ENCODE measurements at regions not wholly inside any gene's neighbourhood (a gene's known extent, or its start where the extent isn't known, plus 50 kb on each side); places are given as distances from the start of the nearest gene placed in this dataset.

DNA sequence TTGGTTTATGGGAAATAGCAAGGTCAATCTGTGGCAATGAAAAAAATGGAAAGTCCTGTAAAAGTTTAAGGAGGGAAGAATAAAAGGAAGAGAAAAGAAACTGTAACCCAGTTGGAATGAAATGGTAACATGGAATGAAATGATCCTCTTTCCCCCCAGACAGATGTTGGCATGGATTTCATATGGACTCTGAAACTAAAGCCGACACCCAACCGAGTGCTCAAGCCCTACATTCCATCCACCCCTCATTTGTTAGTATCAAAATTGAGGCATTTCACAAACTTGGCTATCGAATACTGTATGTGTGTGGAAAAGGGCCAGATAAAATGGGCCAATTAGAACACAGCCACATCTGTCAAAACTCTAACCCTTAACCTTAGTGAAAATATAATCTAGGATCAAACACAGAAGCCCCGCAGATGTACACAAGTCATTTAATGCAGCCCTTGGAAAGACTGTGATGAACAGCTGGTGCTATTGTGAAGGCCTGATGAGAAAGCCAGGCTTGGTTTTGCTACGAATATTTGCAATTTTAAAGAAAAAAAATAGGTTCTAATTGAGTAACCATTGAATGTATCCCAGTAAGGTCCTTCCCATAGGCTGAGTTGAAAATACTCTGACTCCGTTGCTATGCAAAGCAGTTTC is 72.6 kb upstream of the RGL1 start:
- Histone ChIP-seq H3K27me3 (ENCODE audit: control insufficient read depth, insufficient read depth, low read length) (no peaks in the 10 kb centered on the region), H3K36me3 (ENCODE audit: control insufficient read depth, insufficient read depth, low read length) (no peaks in the 10 kb centered on the region), H3K4me1 (ENCODE audit: control insufficient read depth, insufficient read depth, low read length) (no peaks in the 10 kb centered on the region), H3K4me3 (ENCODE audit: low read length) (no peak overlapping the region), H3K9me3 (ENCODE audit: control insufficient read depth, insufficient read depth, low read length) (no peaks in the 10 kb centered on the region), H3K27ac (ENCODE audit: low read length) (no peak overlapping the region)
- Mint-ChIP-seq H3K36me3 (no peaks in the 10 kb centered on the region), H3K4me1 (no peaks in the 10 kb centered on the region), H3K4me3 (no peak overlapping the region), H3K27me3 (ENCODE audit: low read depth in 2 of 2) (peaks cover 20 to 42% of the 10 kb centered on the region in 2 donors), H3K27ac (no peak overlapping the region), H3K9me3 (no peaks in the 10 kb centered on the region)
- intact Hi-C loops (cut with micrococcal nuclease): no loop called here
- no peak for DNase-seq
- WGBS (ENCODE audit: insufficient coverage): 86% methylated on average over 3 of the region's 6 CpGs
- no peak for ATAC-seq
- TF ChIP-seq, protein P1, sequence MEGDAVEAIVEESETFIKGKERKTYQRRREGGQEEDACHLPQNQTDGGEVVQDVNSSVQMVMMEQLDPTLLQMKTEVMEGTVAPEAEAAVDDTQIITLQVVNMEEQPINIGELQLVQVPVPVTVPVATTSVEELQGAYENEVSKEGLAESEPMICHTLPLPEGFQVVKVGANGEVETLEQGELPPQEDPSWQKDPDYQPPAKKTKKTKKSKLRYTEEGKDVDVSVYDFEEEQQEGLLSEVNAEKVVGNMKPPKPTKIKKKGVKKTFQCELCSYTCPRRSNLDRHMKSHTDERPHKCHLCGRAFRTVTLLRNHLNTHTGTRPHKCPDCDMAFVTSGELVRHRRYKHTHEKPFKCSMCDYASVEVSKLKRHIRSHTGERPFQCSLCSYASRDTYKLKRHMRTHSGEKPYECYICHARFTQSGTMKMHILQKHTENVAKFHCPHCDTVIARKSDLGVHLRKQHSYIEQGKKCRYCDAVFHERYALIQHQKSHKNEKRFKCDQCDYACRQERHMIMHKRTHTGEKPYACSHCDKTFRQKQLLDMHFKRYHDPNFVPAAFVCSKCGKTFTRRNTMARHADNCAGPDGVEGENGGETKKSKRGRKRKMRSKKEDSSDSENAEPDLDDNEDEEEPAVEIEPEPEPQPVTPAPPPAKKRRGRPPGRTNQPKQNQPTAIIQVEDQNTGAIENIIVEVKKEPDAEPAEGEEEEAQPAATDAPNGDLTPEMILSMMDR (IDR thresholded peaks at IDR 0.05): no peak

DNA sequence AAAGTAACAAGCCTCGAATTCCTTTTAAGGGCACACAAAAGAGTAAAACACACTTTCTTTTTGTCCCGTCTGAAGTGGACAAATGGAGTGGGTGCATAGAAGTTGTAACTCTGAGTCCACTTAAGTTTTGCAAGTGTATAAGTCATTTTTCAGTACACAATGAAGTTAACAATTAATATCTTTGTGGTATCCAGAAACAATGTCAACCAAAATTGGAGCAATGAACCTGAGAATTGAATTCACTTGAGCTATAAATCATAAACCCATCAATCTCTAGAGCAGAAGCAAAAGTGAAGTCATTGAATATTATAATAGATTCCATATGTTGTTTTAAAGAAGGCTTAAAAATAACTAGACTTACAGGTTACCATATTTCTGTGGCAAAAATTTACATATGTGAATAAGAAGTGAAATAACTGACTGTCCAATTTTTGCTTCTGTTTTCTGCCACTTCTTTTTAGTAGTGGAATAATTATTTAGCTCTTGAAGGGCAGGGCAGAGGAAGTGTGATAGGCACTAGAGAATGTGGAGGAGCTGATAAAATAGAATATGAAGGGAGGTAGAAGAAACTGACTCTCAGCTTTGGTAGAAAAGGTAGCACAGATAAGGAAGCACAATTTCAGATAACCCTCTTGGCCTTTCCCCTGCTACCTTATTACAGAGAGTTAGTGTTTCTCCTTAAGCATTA is 73.9 kb upstream of the RGL1 start:
- DNase-seq: no peak
- intact Hi-C loops (cut with micrococcal nuclease): no loop called here
- Mint-ChIP-seq H3K9me3 (no peaks in the 10 kb centered on the region), H3K27me3 (ENCODE audit: low read depth in 2 of 2) (peaks cover 16 to 30% of the 10 kb centered on the region in 2 donors), H3K36me3 (no peaks in the 10 kb centered on the region), H3K27ac (no peak overlapping the region), H3K4me1 (no peaks in the 10 kb centered on the region), H3K4me3 (no peak overlapping the region)
- TF ChIP-seq, protein P1 (IDR thresholded peaks at IDR 0.05): no peak
- Histone ChIP-seq H3K4me3 (ENCODE audit: low read length) (no peak overlapping the region), H3K27me3 (ENCODE audit: control insufficient read depth, insufficient read depth, low read length) (no peaks in the 10 kb centered on the region), H3K9me3 (ENCODE audit: control insufficient read depth, insufficient read depth, low read length) (no peaks in the 10 kb centered on the region), H3K27ac (ENCODE audit: low read length) (no peak overlapping the region), H3K36me3 (ENCODE audit: control insufficient read depth, insufficient read depth, low read length) (no peaks in the 10 kb centered on the region), H3K4me1 (ENCODE audit: control insufficient read depth, insufficient read depth, low read length) (no peaks in the 10 kb centered on the region)
- no peak for ATAC-seq
- 65% methylated on average over 2 of the region's 2 CpGs for WGBS (ENCODE audit: insufficient coverage)

DNA sequence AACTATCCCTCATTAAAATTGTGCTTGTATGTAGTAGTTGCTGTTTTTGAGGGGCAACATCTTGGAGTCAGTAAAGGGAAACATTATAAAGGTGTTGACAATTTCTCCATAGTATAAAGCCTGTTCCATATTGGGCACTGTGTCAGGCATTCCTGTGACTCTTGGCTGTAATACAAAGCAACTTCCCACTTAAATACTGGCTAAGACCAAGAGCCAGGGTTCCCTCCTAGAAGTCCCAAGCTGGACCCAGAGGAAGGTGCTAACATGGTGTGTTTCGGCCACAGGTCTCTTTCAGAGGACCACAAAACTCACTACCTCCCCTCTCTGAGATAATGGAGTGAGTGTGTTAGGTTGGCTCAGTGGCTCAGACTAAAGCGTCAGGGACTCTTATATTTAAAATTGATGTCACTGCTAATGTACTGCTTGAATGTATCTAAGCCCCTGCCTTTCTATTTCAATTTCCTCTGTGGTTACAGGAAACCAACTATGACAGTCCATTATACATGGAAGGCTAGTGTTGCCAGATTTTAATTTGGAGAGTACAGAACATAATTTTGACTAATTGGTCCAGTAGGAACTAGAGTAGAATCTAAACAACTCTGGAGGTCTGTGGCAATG is 74.7 kb upstream of the RGL1 start:
- intact Hi-C loops (cut with micrococcal nuclease): no loop called here
- Mint-ChIP-seq H3K9me3 (no peaks in the 10 kb centered on the region), H3K27ac (no peak overlapping the region), H3K36me3 (no peaks in the 10 kb centered on the region), H3K4me1 (no peaks in the 10 kb centered on the region), H3K4me3 (no peak overlapping the region), H3K27me3 (ENCODE audit: low read depth in 2 of 2) (peaks cover 13 to 25% of the 10 kb centered on the region in 2 donors)
- Histone ChIP-seq H3K27me3 (ENCODE audit: control insufficient read depth, insufficient read depth, low read length) (no peaks in the 10 kb centered on the region), H3K36me3 (ENCODE audit: control insufficient read depth, insufficient read depth, low read length) (no peaks in the 10 kb centered on the region), H3K4me3 (ENCODE audit: low read length) (no peak overlapping the region), H3K4me1 (ENCODE audit: control insufficient read depth, insufficient read depth, low read length) (no peaks in the 10 kb centered on the region), H3K9me3 (ENCODE audit: control insufficient read depth, insufficient read depth, low read length) (no peaks in the 10 kb centered on the region), H3K27ac (ENCODE audit: low read length) (no peak overlapping the region)
- no CpG with 5 or more reads among the region's 2 CpGs for WGBS (ENCODE audit: insufficient coverage)
- DNase-seq (no peak), ATAC-seq (no peak)
- TF ChIP-seq, protein P1 (IDR thresholded peaks at IDR 0.05): no peak

Data from natural killer cell (primary cell).